ENCODE measurements at regions not wholly inside any gene's neighbourhood (a gene's known extent, or its start where the extent isn't known, plus 50 kb on each side); places are given as distances from the start of the nearest gene placed in this dataset.

GRCh38 chr13:22789916-22790315 is 390.9 kb upstream of the SGCG start:
- no peaks in the 10 kb centered on the region for H3K4me1 ChIP-seq (replicated peaks in 1 of 2; ENCODE audit: control insufficient read depth in 2 of 2, insufficient read depth in 2 of 2, low read length in 2 of 2)
- H3K9me1 ChIP-seq (ENCODE audit: control insufficient read depth, insufficient read depth, low read length): no peaks in the 10 kb centered on the region
- H3K36me3 ChIP-seq (ENCODE audit: control insufficient read depth, insufficient read depth, low read length): no peaks in the 10 kb centered on the region
- H3K27ac ChIP-seq (ENCODE audit: extremely low read depth, low read depth, low read length): no peak overlapping the region
- no TSS peak for BruUV-seq (replicated peaks)
- intact Hi-C loops (cut with micrococcal nuclease): no loop called here
- POLR2A ChIA-PET: no interaction called here
- no peaks in the 10 kb centered on the region for H3K9me3 ChIP-seq (replicated peaks; ENCODE audit: control insufficient read depth, insufficient read depth, low read depth, low read length)
- H2AFZ ChIP-seq (ENCODE audit: low read depth, low read length): no peak overlapping the region
- no peak for FAIRE-seq
- H3K4me2 ChIP-seq (ENCODE audit: insufficient read depth, low read length): no peak overlapping the region
- in situ Hi-C loops (cut with MboI): loop anchor here (25.0 kb wide), 2 partner anchors 1153 to 1303 kb away; no protein-coding TSS in a partner anchor
- no peak for DNase-seq (ENCODE audit: extremely low read depth in 1 of 4, low spot score in 3 of 4)
- no peaks in the 10 kb centered on the region for H4K20me1 ChIP-seq (replicated peaks; ENCODE audit: control insufficient read depth, insufficient read depth, low read length)
- H3K79me2 ChIP-seq (ENCODE audit: control insufficient read depth, insufficient read depth, low read length): no peaks in the 10 kb centered on the region
- 0% methylated on average over 1 of the region's 3 CpGs for WGBS (ENCODE audit: insufficient coverage, low coverage, missing lambda C conversion rate)
- no peak overlapping the region for H3K4me3 ChIP-seq
- H3K9ac ChIP-seq (ENCODE audit: insufficient read depth in 1 of 2, low read depth in 2 of 2, low read length in 2 of 2): no peak overlapping the region
- no peak for ATAC-seq
- TF ChIP-seq USF2 (CRISPR knock-in tag; IDR thresholded peaks at IDR 0.05) (no peak), MCM2 (IDR thresholded peaks at IDR 0.05; ENCODE audit: low read depth) (no peak), FOXK2 (conservative IDR thresholded peaks at IDR 0.05 in 1 of 2, IDR thresholded peaks at IDR 0.05 in 1 of 2; ENCODE audit: low read depth in 2 of 2) (no peak), SMARCA4 (IDR thresholded peaks at IDR 0.05) (no peak), BACH1 (tag; IDR thresholded peaks at IDR 0.05) (no peak), E2F6 (IDR thresholded peaks at IDR 0.05; ENCODE audit: borderline replicate concordance in 1 of 2, extremely low read depth in 1 of 2, insufficient read depth in 1 of 2, insufficient read length in 1 of 2, low read depth in 1 of 2, low read length in 1 of 2, poor library complexity in 1 of 2, severe bottlenecking in 1 of 2) (no peak), FOXP4 (CRISPR knock-in tag; IDR thresholded peaks at IDR 0.05; ENCODE audit: borderline replicate concordance) (no peak), ARID3A (IDR thresholded peaks at IDR 0.05; ENCODE audit: borderline replicate concordance, low read depth, low read length) (no peak)
- peaks cover 5 to 10% of the 10 kb centered on the region in 2 experiments; a peak in 3 of 5 replicates for H3K27me3 ChIP-seq (ENCODE audit: control insufficient read depth in 2 of 2, insufficient read depth in 2 of 2, low read length in 2 of 2)
- CTCF ChIA-PET (ENCODE audit: low intra/inter-chr PET ratio): no interaction called here
